Body of pancreas (tissue), 4 donors: ENCODE measurements at regions not wholly inside any gene's neighbourhood (a gene's known extent, or its start where the extent isn't known, plus 50 kb on each side); places are given as distances from the start of the nearest gene placed in this dataset.

Source experiments
- POLR2A ChIP-seq, 3 donors: fragments of 450-650 bp; IDR thresholded peaks; one replicate each; pipeline ENCODE4 v1.6.1; 2016; ENCODE audit warnings: antibody characterized with exemption in 3 of 3, mild to moderate bottlenecking in 2 of 3
- TF ChIP-seq, protein P1 (sequence below), 7 experiments: fragments of 450-650 bp in 4 of 7; fragments of 200-600 bp in 3 of 7; sonication (generic) in 3 of 7; IDR thresholded peaks; one replicate each; pipeline ENCODE4 v1.5.1; 2016 to 2019; ENCODE audit warnings: antibody characterized with exemption in 7 of 7

DNA sequence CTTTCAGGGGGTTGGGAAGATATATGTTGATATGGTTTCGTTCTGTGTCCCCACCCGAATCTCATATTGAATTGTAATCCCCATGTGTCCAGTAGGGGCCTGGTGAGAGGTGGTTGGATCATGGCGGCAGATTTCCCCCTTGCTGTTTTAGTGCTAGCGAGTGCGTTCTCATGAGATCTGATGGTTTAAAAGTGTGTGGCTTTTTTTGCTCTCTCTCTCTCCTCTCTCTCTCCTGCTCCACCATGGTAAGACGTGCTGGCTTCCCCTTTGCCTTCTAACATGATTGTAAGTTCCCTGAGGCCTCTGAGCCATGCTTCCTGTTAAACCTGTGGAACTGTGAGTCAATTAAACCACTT, 68.4 kb upstream of the PDZD8 start:
- no peak for TF ChIP-seq POLR2A (IDR thresholded peaks at IDR 0.05)
- TF ChIP-seq, protein P1, sequence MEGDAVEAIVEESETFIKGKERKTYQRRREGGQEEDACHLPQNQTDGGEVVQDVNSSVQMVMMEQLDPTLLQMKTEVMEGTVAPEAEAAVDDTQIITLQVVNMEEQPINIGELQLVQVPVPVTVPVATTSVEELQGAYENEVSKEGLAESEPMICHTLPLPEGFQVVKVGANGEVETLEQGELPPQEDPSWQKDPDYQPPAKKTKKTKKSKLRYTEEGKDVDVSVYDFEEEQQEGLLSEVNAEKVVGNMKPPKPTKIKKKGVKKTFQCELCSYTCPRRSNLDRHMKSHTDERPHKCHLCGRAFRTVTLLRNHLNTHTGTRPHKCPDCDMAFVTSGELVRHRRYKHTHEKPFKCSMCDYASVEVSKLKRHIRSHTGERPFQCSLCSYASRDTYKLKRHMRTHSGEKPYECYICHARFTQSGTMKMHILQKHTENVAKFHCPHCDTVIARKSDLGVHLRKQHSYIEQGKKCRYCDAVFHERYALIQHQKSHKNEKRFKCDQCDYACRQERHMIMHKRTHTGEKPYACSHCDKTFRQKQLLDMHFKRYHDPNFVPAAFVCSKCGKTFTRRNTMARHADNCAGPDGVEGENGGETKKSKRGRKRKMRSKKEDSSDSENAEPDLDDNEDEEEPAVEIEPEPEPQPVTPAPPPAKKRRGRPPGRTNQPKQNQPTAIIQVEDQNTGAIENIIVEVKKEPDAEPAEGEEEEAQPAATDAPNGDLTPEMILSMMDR (IDR thresholded peaks at IDR 0.05): no peak
